KMS-11 (cell line): ENCODE measurements at regions not wholly inside any gene's neighbourhood (a gene's known extent, or its start where the extent isn't known, plus 50 kb on each side); places are given as distances from the start of the nearest gene placed in this dataset.

Experiments used
- H2AFZ ChIP-seq: fragments of 200-600 bp; sonication (generic); 2 replicates; pipeline ENCODE4 v1.6.1; 2016; ENCODE audit warnings: antibody characterized with exemption, mixed run types, low read depth
- H3K27ac ChIP-seq: fragments of 200-600 bp; sonication (generic); 2 replicates; pipeline ENCODE4 v1.6.1; 2016; ENCODE audit warnings: mild to moderate bottlenecking, mixed run types
- H3K27me3 ChIP-seq: fragments of 200-600 bp; sonication (generic); 2 replicates; pipeline ENCODE4 v1.6.1; 2017; ENCODE audit warnings: mild to moderate bottlenecking, low read depth, mixed run types, moderate library complexity; ENCODE audit not compliant: insufficient read depth
- H3K36me3 ChIP-seq: fragments of 200-600 bp; sonication (generic); 2 replicates; pipeline ENCODE4 v1.6.1; 2017; ENCODE audit warnings: mild to moderate bottlenecking, mixed run types; ENCODE audit not compliant: insufficient read depth
- H3K4me1 ChIP-seq: fragments of 200-600 bp; sonication (generic); 2 replicates; pipeline ENCODE4 v1.6.1; 2016; ENCODE audit warnings: mild to moderate bottlenecking, low read depth, mixed run types; ENCODE audit not compliant: poor library complexity, severe bottlenecking
- H3K4me2 ChIP-seq: fragments of 200-600 bp; sonication (generic); 2 replicates; pipeline ENCODE4 v1.7.0; 2016; ENCODE audit warnings: mild to moderate bottlenecking, mixed run types
- H3K4me3 ChIP-seq: fragments of 200-600 bp; sonication (generic); IDR thresholded peaks from 2 replicates; pipeline ENCODE4 v1.6.1; 2017; ENCODE audit warnings: low read depth, low read length, mixed read lengths; ENCODE audit not compliant: insufficient read depth
- H3K79me2 ChIP-seq: fragments of 200-600 bp; sonication (generic); 2 replicates; pipeline ENCODE4 v1.6.1; 2016; ENCODE audit warnings: low read depth, mixed run types; ENCODE audit not compliant: insufficient read depth
- H3K9ac ChIP-seq: fragments of 200-600 bp; sonication (generic); 2 replicates; pipeline ENCODE4 v1.6.1; 2016; ENCODE audit warnings: mild to moderate bottlenecking, mixed run types
- H4K20me1 ChIP-seq: fragments of 200-600 bp; sonication (generic); 2 replicates; pipeline ENCODE4 v1.6.1; 2016; ENCODE audit warnings: mild to moderate bottlenecking, mixed run types; ENCODE audit not compliant: insufficient read depth
- CTCF ChIP-seq: fragments of 200-600 bp; sonication (generic); conservative IDR thresholded peaks from 2 replicates; pipeline ENCODE4 v1.6.1; 2017; ENCODE audit warnings: low read depth, mild to moderate bottlenecking, antibody characterized with exemption, low read length, moderate library complexity, mixed read lengths

- no peak overlapping the region for H3K27ac ChIP-seq
These were observed 1044.7 kb upstream of the EPHA7 start for GRCh38 chr6:94464018-94464510.

GRCh38 chr6:94463306-94463705, 1043.9 kb upstream of the EPHA7 start:
- Histone ChIP-seq H3K4me2 (no peak overlapping the region), H3K27ac (no peak overlapping the region), H4K20me1 (no peaks in the 10 kb centered on the region), H2AFZ (no peak overlapping the region), H3K36me3 (no peaks in the 10 kb centered on the region), H3K9ac (no peak overlapping the region), H3K4me3 (no peak overlapping the region), H3K79me2 (no peaks in the 10 kb centered on the region), H3K4me1 (no peaks in the 10 kb centered on the region), H3K27me3 (no peaks in the 10 kb centered on the region)
- no peak for TF ChIP-seq CTCF

More at GRCh38 chr6:94464018-94464510, 1044.7 kb upstream of the EPHA7 start:
- no peaks in the 10 kb centered on the region for H3K4me1 ChIP-seq
- H2AFZ ChIP-seq = no peak overlapping the region
- no peak overlapping the region for H3K4me3 ChIP-seq
- H3K36me3 ChIP-seq = no peaks in the 10 kb centered on the region
- TF ChIP-seq CTCF = no peak
- H4K20me1 ChIP-seq = no peaks in the 10 kb centered on the region
- no peaks in the 10 kb centered on the region for H3K27me3 ChIP-seq
- H3K9ac ChIP-seq = no peak overlapping the region
- H3K79me2 ChIP-seq = no peaks in the 10 kb centered on the region
- no peak overlapping the region for H3K4me2 ChIP-seq

- no peaks in the 10 kb centered on the region for H4K20me1 ChIP-seq
- H3K27me3 ChIP-seq = no peaks in the 10 kb centered on the region
- H3K9ac ChIP-seq = no peak overlapping the region
- no peak overlapping the region for H3K27ac ChIP-seq
- TF ChIP-seq CTCF = no peak
- H3K4me1 ChIP-seq = no peaks in the 10 kb centered on the region
- no peak overlapping the region for H3K4me2 ChIP-seq
- H3K4me3 ChIP-seq = no peak overlapping the region
- no peaks in the 10 kb centered on the region for H3K79me2 ChIP-seq
- no peaks in the 10 kb centered on the region for H3K36me3 ChIP-seq
- no peak overlapping the region for H2AFZ ChIP-seq
These were observed 1042.9 kb upstream of the EPHA7 start for GRCh38 chr6:94462231-94462630.

- no peak overlapping the region for H3K27ac ChIP-seq
- no peak overlapping the region for H3K4me3 ChIP-seq
- no peak overlapping the region for H3K9ac ChIP-seq
- no peak for TF ChIP-seq CTCF
- no peak overlapping the region for H2AFZ ChIP-seq
- no peaks in the 10 kb centered on the region for H3K27me3 ChIP-seq
- no peak overlapping the region for H3K4me2 ChIP-seq
- H3K36me3 ChIP-seq = no peaks in the 10 kb centered on the region
- no peaks in the 10 kb centered on the region for H3K79me2 ChIP-seq
- no peaks in the 10 kb centered on the region for H3K4me1 ChIP-seq
- H4K20me1 ChIP-seq = no peaks in the 10 kb centered on the region
These were observed 1036.9 kb upstream of the EPHA7 start for GRCh38 chr6:94456266-94456665.
